HS-5 (cell line): ENCODE measurements at regions not wholly inside any gene's neighbourhood (a gene's known extent, or its start where the extent isn't known, plus 50 kb on each side); places are given as distances from the start of the nearest gene placed in this dataset.
A peak's percentile ranks its signal among the peaks of the same experiment; 100 is the strongest.

Experiments
- DNase-seq: peaks from one replicate; pipeline ENCODE4 v3.0.0-alpha.2; 2012; ENCODE audit warnings: low read depth

DNA sequence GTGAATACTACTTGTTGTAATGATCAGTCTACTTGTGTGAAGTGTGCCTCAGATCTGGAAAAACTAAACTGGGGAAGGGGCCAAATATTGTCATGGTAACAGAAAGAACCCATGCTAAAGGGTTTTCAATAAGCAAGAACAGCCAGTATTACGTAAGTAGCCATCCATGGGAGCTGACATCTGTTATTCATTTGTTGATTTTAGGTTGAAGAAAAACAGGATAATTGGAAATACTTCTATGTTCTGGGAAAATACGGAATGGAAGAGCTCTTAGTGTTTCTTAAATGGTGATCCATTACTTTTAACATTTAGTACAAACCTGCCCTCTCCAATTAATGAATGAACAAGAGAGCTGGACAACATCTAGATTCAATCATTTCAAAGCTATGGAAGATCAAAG is 485.8 kb downstream of the NTRK2 start:
- DNase-seq, result no peak

DNA sequence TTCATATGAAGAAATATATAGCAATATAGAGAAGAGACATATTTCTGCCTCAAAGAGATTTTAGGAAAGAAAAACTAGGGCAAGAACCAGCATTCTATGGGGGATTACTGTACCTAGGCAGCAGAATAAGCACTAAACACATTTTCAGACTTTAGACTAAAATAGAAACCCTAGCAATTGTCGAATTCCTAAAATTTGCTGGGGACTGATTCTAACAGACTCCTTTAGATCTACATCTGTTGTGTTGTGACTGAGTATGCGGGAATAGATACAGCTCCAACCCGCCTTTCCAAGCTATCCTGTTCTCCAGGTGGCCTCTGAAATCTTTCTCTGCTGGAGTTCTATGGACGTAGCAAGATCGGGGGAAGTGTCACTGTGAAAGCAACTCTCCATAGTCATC is 482.2 kb downstream of the NTRK2 start:
- DNase-seq, result no peak

DNA sequence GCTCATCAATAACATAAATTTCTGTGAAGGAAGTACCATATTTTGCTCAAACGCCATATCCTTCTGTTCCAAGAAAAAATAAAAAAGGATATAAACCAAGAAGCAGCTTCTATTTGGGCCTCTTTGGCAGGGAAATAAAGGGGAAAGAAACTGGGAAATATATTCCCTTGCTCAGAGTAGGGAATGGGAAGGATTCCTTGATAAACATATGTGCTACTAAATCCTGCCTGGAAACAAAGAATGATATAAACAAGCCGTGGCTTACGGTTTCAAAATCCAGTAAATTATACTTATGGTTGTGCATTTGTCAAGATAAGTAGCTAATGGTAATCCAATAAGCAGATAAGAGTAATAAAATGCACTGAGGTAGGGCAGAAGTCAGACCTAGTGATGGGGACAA is 481.6 kb downstream of the NTRK2 start:
- DNase-seq, result no peak

DNA sequence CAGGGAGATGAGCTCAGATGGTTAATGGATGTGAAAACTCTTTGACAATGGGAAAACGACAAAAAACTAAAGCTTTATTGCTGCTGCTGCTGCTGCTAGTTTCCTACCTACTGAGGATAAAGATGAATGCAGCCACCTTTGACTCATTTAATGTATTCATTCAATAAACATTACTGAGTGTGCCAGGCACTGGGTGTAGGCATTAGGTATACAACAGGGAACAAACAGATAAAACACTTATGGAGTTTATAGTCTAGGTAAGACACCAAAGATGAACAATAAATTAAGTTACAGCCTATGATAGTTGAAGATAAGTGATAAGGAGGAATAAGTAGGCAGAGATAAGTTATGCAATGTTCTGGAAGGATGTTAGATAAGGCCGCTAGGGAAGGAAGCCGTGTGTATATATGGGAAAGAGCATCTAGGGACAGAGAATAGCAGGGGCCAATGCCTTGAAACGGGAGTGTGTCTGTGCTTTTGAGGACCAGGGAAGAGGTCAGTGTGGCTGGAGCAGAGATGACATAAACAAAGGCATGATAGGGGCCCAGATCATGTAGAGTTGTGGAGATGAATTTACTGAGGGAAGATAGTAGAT is 477.6 kb downstream of the NTRK2 start:
- DNase-seq, result no peak

- DNase-seq, result no peak
Observed at GRCh38 chr9:85142968-85143367, 473.4 kb downstream of the NTRK2 start.

GRCh38 chr9:85142496-85142911 is 473.0 kb downstream of the NTRK2 start:
- no peak for DNase-seq

GRCh38 chr9:85137696-85138095 is 468.2 kb downstream of the NTRK2 start:
- DNase-seq, result no peak

DNA sequence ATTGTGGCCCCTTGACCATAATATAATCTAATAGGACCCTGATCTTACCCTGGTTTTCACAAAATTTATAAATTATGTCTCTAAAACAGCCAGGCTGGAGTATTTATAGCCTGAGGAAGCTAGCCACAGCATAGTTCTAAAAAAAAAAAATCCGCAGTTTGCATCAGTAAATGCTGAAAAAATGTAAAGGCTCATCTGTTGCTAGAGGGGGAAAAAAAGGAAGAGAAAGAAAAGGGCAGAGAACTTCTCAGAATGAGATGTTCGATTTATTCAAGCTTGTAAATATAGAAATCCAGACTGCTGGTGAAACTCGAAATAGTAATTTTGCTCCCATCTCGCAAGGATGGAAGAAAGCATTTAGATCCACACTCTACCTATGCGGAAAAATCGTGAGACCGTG is 467.5 kb downstream of the NTRK2 start:
- no peak for DNase-seq

- no peak for DNase-seq
Observed at GRCh38 chr9:85136507-85136906, 467.0 kb downstream of the NTRK2 start.

DNA sequence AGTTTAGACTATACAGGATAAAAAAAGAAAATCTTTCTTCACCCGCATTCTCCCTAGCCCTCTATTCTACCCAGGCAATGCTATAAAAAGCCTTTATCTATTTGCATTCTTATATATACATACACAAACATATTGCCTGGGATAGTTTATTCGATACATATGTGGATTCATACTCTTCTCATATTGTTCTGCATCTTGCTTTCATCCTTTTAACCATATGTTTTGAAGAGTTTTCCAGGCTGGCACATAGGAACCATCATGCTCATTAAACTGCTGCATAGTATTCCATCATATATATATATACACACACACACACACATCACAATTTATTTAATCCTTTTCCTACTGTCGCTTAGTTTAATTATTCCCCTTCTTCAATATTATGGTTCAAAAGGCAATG is 461.2 kb downstream of the NTRK2 start:
- DNase-seq, result no peak

GRCh38 chr9:85130260-85130659 is 460.7 kb downstream of the NTRK2 start:
- no peak for DNase-seq

- no peak for DNase-seq
Observed at GRCh38 chr9:85129514-85129913, 460.0 kb downstream of the NTRK2 start.

GRCh38 chr9:85118990-85119755 is 449.6 kb downstream of the NTRK2 start:
- DNase-seq, result peak; percentile 15

- no peak for DNase-seq
Observed at GRCh38 chr9:85117831-85118230, 448.3 kb downstream of the NTRK2 start.

- DNase-seq, result no peak
Observed at GRCh38 chr9:85115473-85115872, 445.9 kb downstream of the NTRK2 start.

- no peak for DNase-seq
Observed at GRCh38 chr9:85114799-85115198, 445.3 kb downstream of the NTRK2 start.

DNA sequence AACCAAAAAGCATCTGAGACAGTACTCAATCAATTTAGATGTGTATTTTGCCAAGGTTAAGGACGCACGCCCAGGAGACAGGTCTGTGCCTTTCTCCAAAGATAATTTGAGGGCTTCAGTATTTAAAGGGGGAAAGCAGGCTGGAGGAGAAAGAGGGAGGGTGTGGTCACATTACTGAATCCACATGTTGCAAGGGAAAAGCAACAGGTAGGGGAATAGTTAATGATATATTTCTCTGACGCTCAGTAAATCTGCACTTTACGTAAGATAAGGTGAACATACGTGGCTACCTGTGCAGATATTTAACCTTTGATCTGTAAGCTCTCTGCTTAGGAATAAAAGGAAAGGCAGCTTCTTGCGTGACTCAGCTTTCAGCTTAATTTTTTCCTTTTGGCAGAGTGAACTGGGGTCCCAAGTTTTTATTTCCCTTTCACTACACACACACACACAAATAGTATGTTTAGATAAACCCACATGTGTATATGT is 443.4 kb downstream of the NTRK2 start:
- DNase-seq, result no peak

- no peak for DNase-seq
Observed at GRCh38 chr9:85112391-85112790, 442.9 kb downstream of the NTRK2 start.

GRCh38 chr9:85108746-85109145 is 439.2 kb downstream of the NTRK2 start:
- no peak for DNase-seq

DNA sequence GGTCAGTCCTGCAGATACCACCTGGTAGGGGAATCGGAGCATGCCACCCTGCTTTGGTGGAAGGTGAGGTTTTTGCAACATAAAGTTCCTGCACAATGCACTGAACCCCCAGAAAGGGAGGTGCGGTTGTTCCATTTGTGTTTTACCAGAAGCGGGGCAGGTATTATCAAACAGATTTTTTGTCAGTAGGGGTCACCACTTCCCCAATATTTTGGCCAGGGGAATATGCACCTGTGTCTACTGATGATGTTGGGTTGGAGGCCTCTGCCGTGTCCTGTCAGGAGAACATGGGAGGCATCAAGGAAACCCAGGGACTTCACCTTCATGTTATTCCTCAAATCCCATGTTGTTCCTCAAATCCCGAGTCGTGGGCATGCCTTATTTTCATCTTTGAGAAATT is 438.7 kb downstream of the NTRK2 start:
- DNase-seq, result no peak

- no peak for DNase-seq
Observed at GRCh38 chr9:85089188-85089969, 419.9 kb downstream of the NTRK2 start.

- DNase-seq, result no peak
Observed at GRCh38 chr9:85081963-85082362, 412.4 kb downstream of the NTRK2 start.

DNA sequence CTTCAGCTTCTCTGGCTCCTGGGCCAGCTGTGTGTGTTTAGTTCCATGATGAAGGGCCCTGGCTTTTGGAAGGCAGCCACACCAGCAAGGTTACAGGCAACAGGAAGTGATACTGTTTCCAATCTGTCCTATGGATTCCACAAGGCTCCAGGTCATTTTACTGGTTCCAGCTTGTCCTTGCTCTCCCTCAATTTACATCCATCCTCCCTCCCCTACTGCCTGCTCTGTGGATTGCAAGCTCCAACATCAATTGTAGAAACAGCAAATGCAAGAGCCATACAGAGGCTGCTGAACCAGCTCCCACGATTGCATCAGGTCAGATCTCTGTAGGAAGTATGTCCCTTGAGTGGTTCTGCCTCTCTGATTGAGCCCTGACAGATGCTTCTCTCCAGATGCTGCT is 409.8 kb downstream of the NTRK2 start:
- no peak for DNase-seq
